HG02981 (cell line): ENCODE measurements at regions not wholly inside any gene's neighbourhood (a gene's known extent, or its start where the extent isn't known, plus 50 kb on each side); places are given as distances from the start of the nearest gene placed in this dataset.

ENCODE experiments used
- ATAC-seq: cut with Tn5 transposase; IDR thresholded peaks from one replicate; pipeline ENCODE4 v1.9.1; 2021; ENCODE audit warnings: mild to moderate bottlenecking, moderate library complexity; ENCODE audit not compliant: unreplicated experiment

DNA sequence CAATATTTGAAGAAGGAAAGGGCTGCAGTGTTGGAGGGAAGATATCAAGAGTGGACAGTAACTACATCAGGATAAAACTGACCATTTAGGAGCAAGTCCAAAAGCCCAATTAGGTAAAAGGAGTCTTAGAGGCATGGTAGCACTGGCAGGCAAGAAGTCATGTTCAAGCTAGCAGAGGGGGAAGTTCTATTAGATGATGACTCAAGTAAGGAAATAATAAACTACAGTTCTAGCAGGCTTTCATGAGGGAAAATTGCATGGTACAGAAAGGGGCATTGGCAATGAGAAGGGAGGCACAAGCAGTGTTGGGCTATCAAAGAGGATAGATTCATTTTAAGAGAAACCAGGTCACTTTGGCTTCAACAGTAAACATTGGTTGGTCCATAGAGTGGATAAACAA is 156.1 kb upstream of the PTPRK start:
- no peak for ATAC-seq

DNA sequence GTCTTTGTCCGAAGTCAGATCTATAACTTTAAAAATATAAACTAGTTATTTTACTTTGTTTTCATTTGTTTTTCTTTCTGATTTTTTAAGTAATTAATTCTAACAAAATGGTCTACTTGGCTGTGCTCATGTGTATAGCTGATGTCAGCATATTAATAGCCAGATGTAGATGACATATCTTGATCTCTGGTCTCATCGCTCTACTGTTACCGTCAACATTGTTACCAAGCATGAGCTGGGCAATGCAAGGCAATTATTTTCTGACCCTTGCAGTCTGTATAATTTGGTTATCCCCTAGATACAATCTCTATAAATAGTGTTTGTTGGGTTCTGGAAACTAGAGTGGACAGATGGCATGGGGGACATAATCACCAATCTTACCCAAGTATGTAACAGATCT is 151.6 kb upstream of the PTPRK start:
- no peak for ATAC-seq

- ATAC-seq: no peak
Observed at GRCh38 chr6:128667339-128667858, 147.0 kb upstream of the PTPRK start.

DNA sequence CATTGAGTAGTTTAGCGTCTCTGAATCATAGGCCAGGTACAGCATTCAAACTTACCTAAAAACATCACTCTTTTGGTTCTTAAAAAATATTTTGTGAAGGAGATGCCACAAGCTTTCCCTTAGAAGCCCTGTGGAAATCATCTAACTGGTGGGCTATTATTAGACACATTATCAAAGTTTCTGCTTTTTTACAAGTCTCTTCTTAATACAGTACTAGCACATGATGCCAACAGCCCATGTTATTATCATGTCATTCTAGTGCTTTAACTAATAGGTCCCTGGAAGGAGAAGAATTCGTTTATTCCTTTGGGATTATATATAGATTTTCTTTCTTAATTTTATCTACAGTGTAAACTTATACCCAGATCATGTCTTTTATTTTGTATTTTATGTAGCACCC is 146.0 kb upstream of the PTPRK start:
- ATAC-seq: no peak

DNA sequence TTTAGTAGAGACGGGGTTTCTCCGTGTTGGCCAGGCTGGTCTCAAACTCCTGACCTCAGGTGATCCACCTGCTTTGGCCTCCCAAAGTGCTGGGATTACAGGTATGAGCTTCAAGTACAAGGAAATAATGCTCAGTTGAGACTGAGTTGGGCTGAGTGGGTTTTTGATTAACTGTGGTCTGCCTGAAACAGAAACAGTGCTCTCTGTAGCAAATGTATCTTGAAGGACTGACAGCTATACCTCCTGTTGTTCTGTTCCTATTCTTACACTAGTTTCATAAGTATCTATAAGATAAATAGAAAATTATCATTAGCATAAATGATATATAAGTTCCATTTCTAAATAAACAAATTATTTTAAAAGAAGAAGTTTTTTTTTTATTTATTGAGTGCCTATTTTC is 142.8 kb upstream of the PTPRK start:
- no peak for ATAC-seq

- ATAC-seq: no peak
Observed at GRCh38 chr6:128659878-128660622, 139.7 kb upstream of the PTPRK start.

DNA sequence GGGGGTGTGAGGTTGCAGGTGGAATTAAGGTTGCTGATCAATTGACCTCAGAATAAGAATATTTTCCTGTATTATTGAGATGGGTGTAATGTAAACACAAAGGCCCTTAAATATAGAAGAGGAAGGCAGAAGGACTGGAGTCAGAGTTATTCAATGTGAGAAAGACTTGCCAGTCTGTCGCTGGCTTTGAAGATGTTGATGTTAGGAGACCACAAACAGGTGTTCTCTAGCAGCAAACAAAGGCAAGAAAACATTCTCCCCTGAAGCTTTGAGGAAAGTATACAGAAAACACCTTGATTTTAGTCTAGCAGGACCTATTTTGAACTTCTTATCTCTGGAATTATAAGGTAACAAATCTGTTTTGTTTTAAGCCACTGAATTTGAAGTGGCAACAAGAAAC is 138.9 kb upstream of the PTPRK start:
- no peak for ATAC-seq

- ATAC-seq: no peak
Observed at GRCh38 chr6:128657181-128657580, 136.8 kb upstream of the PTPRK start.

DNA sequence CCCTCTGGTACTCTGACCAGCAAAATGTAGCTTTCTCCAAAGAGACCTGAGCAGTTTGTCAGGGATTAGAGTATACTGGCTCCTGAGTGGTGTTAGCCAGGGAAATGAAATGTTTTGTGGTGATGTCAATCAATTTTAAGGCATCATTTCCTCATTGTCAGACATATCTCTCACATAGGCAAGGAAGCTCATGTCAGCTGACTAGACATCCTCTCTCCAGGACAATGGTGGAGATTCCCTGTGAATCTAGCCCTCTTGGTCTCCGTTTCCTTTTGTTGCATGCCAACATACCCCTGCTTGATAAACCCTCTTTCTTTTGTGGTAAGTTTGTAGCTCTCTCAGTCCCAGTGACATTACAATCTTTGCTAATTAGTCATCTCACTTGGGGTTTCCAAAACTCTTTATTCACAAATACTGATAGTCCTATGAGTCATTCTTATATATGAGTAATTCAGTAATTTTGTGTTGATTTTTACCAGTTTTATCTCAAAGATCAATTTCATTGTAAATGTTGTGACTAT is 135.6 kb upstream of the PTPRK start:
- ATAC-seq: peak; percentile 89

DNA sequence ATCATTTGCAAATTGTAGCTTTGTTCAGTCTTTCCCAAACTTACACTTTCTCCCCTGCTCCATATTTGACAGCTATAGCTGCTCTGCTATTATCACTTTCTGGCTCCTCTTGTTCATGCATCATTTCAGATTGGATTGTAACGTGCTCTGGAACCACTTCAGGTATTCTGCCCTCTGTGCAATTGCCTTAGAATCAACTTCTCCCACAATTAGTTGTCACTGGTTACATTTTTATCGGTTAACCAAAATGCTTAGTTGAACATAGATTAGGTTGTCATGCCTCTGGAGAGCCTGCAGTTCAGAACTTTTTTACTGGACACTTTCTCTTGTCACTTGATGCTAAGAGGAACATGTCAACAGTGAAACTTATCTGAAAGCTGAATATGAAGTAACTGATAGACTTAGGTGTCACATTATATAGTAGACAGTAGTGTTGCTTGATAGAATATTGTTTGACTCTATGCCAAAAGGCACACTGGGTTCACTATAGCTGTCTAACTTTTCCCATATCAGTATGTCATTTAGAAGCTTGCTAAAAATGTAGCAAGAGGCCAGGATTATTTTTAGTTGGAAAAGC is 127.7 kb upstream of the PTPRK start:
- no peak for ATAC-seq

GRCh38 chr6:128642132-128642531 is 121.7 kb upstream of the PTPRK start:
- ATAC-seq: no peak

DNA sequence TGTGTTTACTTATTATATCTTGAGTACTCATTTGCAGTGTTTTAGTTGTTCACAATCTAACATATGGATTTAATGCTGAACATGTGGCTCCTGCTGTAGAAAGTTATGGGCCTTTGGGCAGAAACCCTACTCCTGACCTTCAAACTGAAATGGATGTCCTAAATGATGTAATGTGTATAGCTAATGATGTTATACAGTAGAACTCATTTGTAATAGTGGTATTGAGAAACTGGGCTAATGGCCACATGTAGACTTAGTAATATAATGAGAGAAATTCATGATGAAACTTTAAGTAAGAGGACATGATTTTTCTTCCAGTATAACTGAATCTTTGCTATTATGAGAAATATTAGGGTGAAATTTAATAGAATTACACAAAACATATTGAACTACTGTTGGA is 121.3 kb upstream of the PTPRK start:
- no peak for ATAC-seq

DNA sequence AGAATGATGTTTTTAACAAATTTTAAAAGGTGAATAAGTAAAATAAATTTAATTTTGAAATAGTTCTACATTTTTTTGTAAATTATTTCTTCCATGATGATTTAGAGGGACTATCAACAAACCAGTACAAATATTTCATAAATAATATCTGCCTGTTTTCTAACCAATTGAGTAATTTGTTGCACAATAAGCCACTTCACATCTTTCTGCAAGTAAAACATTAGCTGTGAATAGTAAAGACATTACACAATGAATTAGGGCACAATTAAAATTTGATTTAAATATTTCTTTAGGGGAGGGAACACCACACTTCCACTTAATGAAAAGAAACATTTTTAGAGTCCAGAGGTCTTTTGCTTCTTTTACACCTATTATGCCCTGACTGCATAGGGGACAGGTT is 118.4 kb upstream of the PTPRK start:
- no peak for ATAC-seq

GRCh38 chr6:128635219-128635618 is 114.8 kb upstream of the PTPRK start:
- ATAC-seq: no peak

DNA sequence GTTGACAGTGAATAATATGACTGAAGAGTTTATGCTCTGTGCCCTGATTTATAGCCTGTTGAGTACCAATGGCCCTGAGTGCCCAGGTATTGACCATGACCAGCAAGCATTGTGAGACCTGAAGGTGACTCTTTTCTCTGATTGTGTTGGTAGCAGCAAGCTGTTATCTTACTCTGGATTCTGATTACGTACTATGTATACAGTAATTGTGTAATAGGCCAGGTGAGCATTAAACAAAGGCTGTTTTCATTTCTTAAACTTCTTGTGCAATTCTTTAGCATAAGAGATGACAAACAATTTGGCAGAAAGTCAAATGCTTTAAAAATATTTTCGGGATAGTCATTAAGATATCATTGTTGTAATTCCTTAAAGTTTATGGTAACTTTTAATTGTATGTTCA is 111.7 kb upstream of the PTPRK start:
- ATAC-seq: no peak

- ATAC-seq: no peak
Observed at GRCh38 chr6:128631031-128631430, 110.6 kb upstream of the PTPRK start.

DNA sequence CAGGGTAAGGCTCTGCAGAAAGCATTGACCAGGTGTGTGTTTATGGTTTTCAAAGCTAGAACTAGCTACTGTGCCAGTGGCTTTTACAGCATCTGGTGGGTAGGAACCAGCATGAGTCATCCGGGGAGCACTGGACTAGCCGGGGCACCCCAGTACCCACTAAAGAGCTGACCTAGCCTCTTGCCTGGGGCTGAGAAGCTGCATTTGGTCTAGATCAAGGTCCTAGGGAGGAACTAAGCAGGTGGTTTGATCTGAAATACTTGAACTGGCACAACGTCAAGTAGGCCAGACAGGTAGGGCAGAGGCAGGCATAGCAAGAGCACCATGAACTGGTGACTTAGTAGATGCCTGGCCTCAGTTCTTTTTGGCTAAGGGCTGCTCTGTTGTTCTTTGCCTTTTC is 109.8 kb upstream of the PTPRK start:
- no peak for ATAC-seq

DNA sequence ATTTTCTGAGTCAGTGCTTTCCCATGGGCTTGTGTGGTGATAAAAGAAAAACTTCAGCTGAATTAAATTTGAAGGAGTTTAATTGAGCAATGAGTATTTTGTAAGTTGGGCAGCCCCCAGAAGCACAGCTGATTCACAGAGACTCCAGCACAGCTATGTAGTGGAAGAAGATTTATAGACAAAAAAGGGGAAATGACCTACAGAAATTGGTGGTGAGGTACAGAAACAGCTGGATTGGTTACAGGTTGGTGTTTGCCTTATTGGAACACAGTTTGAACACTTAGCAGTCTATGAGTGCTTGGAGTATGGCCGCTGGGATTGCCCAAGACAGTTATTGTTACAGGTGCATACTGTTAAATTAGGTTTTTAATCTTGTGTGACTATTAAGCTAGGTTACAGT is 96.9 kb upstream of the PTPRK start:
- ATAC-seq: no peak

- ATAC-seq: no peak
Observed at GRCh38 chr6:128616342-128616741, 95.9 kb upstream of the PTPRK start.

DNA sequence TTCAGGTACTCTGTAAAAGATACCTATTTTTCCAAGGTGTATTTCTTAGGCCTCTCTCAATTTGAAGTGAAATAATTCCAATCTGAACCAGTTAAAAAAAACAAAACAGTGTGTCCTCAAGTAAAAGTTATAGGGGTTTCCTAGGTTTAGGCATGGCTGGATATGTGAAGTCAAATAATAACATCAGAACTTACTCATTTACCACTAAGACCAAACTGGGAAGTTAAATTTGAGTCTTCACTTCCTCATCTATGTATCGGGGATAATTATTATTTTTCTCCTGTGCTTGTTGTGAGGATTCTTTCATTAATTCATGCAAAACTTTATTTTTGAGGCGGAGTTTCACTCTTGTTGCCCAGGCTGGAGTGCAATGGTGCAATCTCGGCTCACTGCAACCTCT is 86.2 kb upstream of the PTPRK start:
- peak; percentile 81 for ATAC-seq

GRCh38 chr6:128605961-128606360 is 85.6 kb upstream of the PTPRK start:
- ATAC-seq: no peak

DNA sequence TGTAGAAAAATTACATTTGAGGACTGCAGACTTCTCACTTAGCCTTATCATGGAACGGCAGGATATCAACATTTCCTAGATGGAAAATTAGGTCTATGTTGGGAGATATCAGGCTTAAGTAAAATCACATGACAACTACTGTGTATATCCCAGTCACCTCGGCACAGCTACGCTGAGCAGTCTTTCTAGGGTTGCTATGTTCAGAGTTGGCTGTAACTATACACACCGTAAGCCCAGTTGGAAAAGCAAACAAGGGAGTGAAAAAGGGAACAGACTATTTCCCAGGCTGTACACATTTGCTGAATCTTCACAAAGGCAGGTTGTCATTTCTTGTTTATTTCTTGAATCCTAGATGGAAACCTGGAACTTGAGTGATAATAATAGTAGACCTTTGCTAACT is 80.7 kb upstream of the PTPRK start:
- no peak for ATAC-seq
